Neutrophil (primary cell): ENCODE measurements at regions not wholly inside any gene's neighbourhood (a gene's known extent, or its start where the extent isn't known, plus 50 kb on each side); places are given as distances from the start of the nearest gene placed in this dataset.

Experiments
- H3K27ac ChIP-seq: fragments of 200-600 bp; sonication (generic); 2 replicates; pipeline ENCODE4 v1.5.1; 2016; ENCODE audit warnings: mild to moderate bottlenecking, moderate library complexity
- H3K27me3 ChIP-seq: fragments of 200-600 bp; sonication (generic); 2 replicates; pipeline ENCODE4 v1.6.0; 2016; ENCODE audit warnings: mild to moderate bottlenecking
- H3K36me3 ChIP-seq: fragments of 200-600 bp; sonication (generic); 2 replicates; pipeline ENCODE4 v1.5.1; 2017
- H3K4me1 ChIP-seq, 2 experiments: fragments of 200-600 bp in 1 of 2; sonication (generic) in 1 of 2; 1 replicate in 1 of 2; 2 replicates in 1 of 2; pipeline versions ENCODE4 v1.5.1 to v1.6.1; 2013 to 2016; ENCODE audit warnings: low read depth in 1 of 2, low read length in 1 of 2, mild to moderate bottlenecking in 1 of 2, moderate library complexity in 1 of 2; ENCODE audit not compliant: control insufficient read depth in 1 of 2, insufficient read depth in 1 of 2
- H3K4me3 ChIP-seq, 2 experiments: fragments of 200-600 bp in 1 of 2; sonication (generic) in 1 of 2; 1 replicate in 1 of 2; 2 replicates in 1 of 2; pipeline ENCODE4 v1.5.1; 2013 to 2016; ENCODE audit warnings: low read depth in 1 of 2, low read length in 1 of 2, mild to moderate bottlenecking in 1 of 2, moderate library complexity in 1 of 2
- H3K9me3 ChIP-seq: fragments of 200-600 bp; sonication (generic); 2 replicates; pipeline ENCODE4 v1.5.1; 2016
- CTCF ChIP-seq: fragments of 200-600 bp; sonication (generic); IDR thresholded peaks from 2 replicates; pipeline ENCODE4 v1.5.1; 2016; ENCODE audit warnings: antibody characterized with exemption

- Histone ChIP-seq H3K27ac (no peak overlapping the region), H3K36me3 (no peaks in the 10 kb centered on the region), H3K4me3 (no peak overlapping the region)
Measured at GRCh38 chr5:118052503-118052902, 935.8 kb downstream of the DTWD2 start.

GRCh38 chr5:118044169-118044568 lies 944.2 kb downstream of the DTWD2 start:
- H3K27ac ChIP-seq = no peak overlapping the region
- H3K9me3 ChIP-seq = no peaks in the 10 kb centered on the region
- no peak for TF ChIP-seq CTCF
- H3K36me3 ChIP-seq = no peaks in the 10 kb centered on the region
- no peaks in the 10 kb centered on the region for H3K27me3 ChIP-seq
- H3K4me1 ChIP-seq = no peaks in the 10 kb centered on the region
- no peak overlapping the region for H3K4me3 ChIP-seq

More at GRCh38 chr5:118052503-118052902, 935.8 kb downstream of the DTWD2 start:
- Histone ChIP-seq H3K4me1 (no peaks in the 10 kb centered on the region), H3K27me3 (no peaks in the 10 kb centered on the region), H3K9me3 (no peaks in the 10 kb centered on the region)
- no peak for TF ChIP-seq CTCF

GRCh38 chr5:118043531-118043930 lies 944.8 kb downstream of the DTWD2 start:
- no peaks in the 10 kb centered on the region for H3K36me3 ChIP-seq
- TF ChIP-seq CTCF = no peak
- H3K4me3 ChIP-seq = no peak overlapping the region
- no peak overlapping the region for H3K27ac ChIP-seq
- H3K27me3 ChIP-seq = no peaks in the 10 kb centered on the region
- H3K9me3 ChIP-seq = no peaks in the 10 kb centered on the region
- H3K4me1 ChIP-seq = no peaks in the 10 kb centered on the region

GRCh38 chr5:118042076-118042475 lies 946.3 kb downstream of the DTWD2 start:
- Histone ChIP-seq H3K27ac (no peak overlapping the region), H3K27me3 (no peaks in the 10 kb centered on the region), H3K4me1 (no peaks in the 10 kb centered on the region), H3K9me3 (no peaks in the 10 kb centered on the region), H3K4me3 (no peak overlapping the region), H3K36me3 (no peaks in the 10 kb centered on the region)
- no peak for TF ChIP-seq CTCF

- H3K9me3 ChIP-seq = no peaks in the 10 kb centered on the region
- no peaks in the 10 kb centered on the region for H3K27me3 ChIP-seq
- TF ChIP-seq CTCF = no peak
- H3K4me1 ChIP-seq = no peaks in the 10 kb centered on the region
- no peaks in the 10 kb centered on the region for H3K36me3 ChIP-seq
- no peak overlapping the region for H3K4me3 ChIP-seq
- no peak overlapping the region for H3K27ac ChIP-seq
Measured at GRCh38 chr5:118040496-118040895, 947.9 kb downstream of the DTWD2 start.

GRCh38 chr5:118033686-118034338 lies 954.5 kb downstream of the DTWD2 start:
- TF ChIP-seq CTCF = no peak
- no peaks in the 10 kb centered on the region for H3K9me3 ChIP-seq
- H3K4me1 ChIP-seq = no peaks in the 10 kb centered on the region
- no peak overlapping the region for H3K4me3 ChIP-seq
- H3K27me3 ChIP-seq = no peaks in the 10 kb centered on the region
- H3K36me3 ChIP-seq = no peaks in the 10 kb centered on the region
- no peak overlapping the region for H3K27ac ChIP-seq
